SKM-1 treated with dmso at 0.1 percent for 144 hours (cell line): ENCODE measurements at regions not wholly inside any gene's neighbourhood (a gene's known extent, or its start where the extent isn't known, plus 50 kb on each side); places are given as distances from the start of the nearest gene placed in this dataset.

ENCODE experiments used
- DNase-seq: peaks from one replicate; lab custom pipeline; 2025; ENCODE audit not compliant: unreplicated experiment; lab: John Stamatoyannopoulos, UW

DNA sequence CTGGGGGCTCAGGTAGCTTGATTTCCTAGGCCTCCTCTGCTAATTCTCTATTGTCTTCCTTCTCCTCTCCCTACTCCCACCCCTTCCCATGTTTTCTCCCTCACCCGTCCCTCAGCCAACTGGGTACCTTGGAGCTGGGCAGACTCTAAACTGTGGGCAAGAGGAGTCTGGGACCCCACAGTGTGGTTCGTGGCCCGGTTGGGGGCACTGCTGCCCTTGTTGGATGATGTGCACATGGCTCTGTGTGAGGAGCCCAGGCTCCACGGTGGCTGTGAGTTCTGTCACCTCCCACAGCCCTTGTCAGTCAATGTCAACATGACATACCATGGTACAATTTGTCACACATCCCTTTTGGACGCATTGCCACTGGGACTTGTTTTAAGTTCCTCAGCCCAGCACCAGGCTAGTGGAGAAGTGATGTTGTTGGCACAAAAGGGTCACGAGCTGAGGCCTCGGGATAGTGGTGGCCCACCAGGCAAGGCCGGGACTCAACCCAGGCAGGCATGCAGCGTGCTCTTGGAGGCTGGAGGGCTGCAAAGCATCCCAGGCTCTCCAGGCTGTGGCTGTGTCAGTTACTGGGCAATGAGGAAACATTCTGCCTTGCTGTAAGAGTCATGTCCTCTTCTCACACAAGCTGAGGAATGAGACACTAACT, 142.3 kb downstream of the TLE3 start:
- DNase-seq, result no peak

DNA sequence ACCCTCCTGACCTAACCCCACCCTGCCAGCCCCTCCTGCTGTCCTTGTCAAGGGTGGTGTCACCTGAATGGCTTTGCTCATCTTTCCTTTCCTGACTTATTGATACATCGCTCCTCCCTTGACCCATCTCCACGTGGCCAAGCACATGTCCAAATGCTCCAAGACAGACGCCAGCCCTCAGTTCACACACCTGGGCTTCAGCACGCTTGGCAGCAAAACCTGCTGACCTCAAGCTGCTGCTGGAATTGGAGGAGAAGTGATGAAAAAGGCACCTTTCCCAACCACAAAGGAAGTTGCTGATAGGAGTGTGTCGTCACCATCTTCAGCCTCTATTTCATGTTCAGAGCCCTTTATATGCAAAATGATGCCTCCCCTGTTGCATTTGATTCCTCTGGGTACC, 141.3 kb downstream of the TLE3 start:
- peak; percentile 35 for DNase-seq

DNA sequence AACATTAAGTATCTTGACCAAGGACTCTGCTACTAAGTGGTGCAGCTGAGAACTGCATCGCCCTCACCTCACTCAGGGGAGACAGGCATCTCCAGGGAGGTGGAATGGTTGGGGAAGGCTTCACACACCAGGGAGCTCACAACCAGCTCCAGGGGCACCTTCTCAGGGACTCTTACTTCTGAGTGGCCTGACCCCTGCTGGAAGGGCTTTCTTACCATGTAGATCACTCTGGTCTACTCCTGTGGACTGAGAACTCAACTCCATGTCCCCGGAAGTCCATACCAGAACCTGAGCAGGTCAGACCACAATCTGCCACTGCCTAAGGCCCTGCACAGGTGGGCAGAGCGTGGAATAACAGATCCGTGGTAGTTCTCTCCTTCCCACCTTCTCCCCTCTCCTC, 140.5 kb downstream of the TLE3 start:
- DNase-seq, result no peak

DNA sequence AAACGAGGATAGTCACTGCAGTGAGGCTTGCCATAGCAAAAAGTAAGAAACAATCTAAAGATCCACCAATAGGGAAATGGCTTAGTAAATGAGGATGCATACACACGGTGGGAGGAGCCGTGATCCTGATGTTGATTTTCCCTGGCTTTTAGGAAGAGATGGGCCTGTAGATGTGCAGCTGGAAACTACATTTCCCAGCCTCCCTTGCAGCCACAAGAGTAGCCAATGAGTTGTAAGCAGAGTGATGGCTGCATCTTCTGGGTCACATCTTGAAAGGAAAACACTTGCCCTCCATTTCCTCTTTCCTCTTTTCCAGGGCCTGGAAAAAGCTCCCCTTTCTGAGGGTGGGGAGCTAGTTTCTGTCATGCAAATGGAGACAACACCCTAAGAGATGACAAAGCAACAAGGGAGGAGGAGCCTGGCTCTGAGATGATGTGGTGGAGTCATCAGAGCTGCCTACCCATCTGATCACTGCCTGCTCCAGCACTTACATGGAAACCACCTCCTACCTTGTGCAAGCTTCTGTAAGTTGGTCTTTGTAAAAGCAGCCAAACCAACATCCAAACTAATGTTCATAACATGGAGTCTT, 139.1 kb downstream of the TLE3 start:
- DNase-seq, result no peak

DNA sequence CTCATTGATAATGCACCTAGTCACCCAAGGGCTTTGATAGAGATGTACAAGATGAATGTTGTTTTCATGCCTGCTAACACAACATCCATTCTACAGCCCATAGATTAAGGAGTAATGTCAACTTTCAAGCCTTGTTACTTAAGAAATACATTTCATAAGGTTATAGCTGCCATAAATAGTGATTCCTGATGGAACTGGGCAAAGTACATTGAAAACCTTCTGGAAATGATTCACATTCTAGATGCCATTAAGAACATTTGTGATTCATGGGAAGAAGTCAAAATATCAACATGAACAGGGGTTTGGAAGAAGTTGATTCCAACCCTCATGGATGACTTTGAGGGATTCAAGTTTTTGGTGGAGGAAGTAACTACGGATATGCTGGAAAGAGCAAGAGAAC, 135.2 kb downstream of the TLE3 start:
- no peak for DNase-seq

DNA sequence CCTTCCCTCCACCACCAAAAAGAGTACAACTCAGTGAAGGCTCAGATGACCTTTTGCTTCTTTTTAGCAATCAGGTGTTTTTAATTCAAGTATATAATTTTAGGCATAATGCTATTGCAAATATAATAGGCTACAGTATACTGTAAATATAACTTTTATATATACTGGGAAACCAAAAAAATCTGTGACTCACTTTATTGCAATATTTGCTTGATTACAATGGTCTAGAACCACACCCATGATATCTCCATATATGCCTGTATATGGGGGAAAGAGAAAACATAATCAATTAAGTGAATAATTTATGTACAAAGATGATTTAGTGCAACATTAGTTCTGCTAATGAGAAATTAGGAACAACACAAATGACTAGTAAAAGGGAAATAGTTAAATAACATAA, 134.3 kb downstream of the TLE3 start:
- no peak for DNase-seq

DNA sequence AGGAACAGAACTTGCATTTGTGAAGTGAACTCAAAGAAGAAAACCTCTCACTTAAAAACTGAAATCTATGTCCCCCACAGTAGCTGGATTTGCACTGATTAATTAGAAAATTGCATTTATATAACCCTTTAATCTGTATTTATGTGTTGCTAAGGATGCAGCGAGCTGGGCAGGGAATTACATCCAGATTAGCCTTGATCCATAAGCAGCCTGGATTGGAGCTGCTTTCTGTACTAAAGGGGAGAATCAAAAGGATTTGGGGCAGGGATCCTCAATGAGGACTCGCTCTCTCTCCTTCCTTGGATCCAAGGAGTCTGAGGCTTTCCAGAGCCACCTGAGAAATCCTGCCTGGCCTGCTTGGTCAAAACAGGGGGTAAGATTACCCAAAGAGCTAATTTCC, 125.9 kb downstream of the TLE3 start:
- DNase-seq, result no peak

DNA sequence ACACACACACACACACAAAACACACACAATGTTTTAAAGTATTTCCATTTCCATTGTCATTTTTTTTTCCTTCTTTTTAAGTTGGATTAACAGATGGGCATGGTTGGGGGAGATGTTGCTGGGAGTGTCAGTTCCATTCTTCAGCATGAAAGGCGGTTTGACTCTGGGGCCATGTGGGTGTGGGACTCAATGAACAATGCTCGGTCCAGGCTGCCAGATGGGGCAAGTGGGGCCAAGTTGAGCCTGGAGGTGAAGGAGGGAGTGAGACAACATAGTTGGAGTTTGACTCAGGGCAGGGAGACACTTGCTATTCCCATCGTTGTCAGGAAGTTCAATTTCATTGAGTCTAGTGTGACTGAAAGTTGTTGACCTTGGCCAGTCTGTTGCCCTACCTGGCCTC, 125.3 kb downstream of the TLE3 start:
- DNase-seq, result no peak

DNA sequence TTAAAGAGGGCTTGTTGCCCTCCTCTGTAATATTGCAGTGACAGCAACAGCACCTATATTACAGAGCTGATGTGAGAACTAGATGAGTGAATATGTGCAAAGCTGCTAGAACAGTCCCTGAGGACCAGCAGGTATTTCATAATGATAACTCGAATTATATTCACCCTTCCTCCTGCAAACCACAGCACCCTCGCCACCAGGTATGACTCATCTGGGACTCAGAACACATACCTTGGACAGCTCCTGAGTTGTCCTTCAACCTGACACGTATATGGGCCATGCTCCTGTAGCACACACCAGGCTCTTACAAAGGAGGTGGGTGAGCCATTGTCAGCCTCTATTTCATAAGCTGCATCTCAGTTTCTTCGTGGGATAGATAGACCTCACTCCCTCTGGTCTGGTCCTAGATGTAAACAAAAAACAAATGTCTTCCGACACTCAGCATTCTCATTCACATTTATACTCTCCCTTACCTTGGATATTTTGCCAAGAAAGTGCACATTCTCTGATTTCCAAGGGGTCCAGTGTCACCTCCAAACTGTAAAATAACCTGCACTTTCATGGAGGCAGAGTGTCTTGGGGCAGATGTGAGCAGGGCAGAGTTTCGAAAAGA, 124.5 kb downstream of the TLE3 start:
- DNase-seq, result no peak

DNA sequence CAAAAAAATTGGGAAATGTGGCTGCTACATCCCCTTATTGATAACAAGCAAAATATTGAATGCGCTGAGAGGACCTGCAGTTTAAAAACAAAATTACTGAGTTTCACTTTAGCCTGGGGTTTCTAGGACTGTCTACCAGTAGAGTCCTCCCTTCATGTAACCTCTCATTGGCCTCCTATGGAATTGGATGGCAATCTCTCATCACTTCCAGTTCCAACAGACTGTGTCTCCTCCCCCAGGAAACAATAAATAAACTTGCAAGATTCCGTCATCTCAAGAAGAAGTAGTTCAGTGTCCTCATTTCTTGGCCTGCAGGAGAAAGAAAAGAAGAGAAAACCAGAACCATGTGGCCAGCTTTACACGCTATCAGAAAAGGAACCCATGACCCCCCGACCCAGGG, 123.8 kb downstream of the TLE3 start:
- no peak for DNase-seq

DNA sequence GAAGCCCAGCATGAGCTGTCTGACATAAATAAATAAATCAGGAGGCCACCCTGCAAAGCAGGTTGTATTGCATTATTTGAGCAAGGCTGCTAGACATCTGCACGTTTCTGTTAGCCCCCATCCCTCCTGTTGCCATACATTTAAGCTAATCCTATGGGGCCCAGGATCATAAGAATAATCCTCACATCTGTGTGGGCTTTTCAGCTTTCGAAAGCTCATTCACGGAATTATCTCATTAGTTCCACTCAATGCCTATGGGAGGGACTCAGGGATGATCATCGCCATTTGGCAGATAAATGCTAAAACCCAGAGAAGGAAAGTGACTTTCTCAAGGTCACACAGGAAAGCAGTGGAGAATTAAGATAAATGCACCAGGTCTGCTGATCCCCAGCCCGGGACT, 123.4 kb downstream of the TLE3 start:
- no peak for DNase-seq

DNA sequence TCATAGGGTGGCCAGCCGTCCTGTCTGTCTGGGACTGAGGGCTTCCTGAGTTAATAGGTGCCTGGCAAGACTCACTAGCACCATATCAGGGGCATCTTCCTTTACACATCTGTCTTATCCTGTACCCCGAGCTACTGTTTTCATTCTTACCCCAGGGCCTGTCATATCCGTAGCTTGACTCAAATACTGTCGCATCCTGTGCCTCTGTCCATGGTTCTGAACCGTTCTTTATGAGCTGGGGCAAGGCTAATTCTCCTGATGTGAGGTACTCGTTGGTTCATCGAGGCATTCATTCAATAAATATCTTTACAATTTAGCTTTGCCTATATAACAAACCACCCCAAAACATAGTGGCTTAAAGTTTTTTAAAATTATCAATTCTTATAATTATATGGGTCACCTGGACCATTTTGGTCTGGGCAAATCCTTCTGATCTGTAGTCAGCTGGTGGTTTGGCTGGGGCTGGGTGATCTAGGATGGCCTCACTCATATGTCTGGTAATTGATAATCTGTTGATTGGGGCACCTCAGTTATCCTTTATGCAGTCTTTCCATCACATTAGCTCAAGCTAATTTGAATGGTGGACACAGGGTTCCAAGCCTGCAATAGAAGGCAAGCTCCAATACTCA, 121.2 kb downstream of the TLE3 start:
- no peak for DNase-seq

DNA sequence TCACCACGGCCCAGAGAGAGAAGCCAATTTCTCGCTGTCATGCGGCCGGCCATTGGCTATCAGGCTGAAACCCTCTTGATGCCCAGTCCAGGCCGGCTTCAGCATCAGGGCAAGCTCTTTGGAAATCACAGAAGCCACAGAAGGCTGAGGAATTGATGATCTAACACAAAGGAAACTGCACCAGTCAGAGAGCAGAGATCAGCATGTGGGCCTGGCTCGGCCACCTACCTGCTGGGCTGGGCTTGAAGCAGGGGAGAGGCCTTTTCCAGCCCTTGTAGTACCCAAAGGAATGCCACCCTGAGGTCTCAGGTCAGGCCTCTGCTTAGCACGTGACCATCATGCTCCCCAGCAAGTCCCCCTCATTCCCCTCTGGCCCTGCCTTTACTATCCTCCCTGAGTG, 119.1 kb downstream of the TLE3 start:
- DNase-seq, result no peak

DNA sequence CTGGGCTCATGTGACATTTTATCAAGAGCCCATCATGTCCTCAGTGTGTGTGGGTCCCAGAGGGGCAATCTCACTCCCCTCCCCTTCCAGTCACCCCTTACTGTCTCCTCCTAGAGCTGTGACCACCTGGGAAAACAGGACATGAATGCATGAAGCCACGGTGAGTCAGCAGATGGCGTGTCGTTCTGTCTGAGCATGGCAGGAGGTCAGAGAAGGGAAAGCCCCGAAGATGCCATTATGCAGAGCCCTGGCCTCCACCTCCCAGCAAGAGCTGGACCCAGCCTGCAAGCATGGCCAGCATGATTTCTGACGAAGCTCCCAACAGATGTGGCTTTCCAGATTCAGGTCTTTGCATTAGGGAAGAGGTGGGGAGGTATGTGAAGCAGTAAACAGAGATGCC, 118.5 kb downstream of the TLE3 start:
- DNase-seq, result no peak

DNA sequence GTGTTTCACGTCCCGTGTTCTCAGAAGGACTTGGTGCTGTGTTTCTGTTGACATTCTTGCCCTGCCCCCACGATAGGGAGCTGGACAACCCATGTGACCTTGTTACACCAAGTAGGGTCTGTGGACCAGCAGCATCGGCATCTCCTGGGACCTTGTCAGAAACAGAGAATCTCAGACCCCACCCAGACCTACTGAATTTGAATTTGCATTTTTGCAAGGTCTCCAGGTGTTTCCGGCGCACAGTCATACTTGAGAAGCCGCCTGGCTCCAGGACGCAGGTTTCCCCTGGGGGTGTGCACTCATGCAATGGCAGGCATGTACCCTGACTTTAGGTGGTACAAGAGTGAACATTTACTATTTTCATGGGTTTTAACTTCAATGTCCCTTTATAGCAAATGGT, 117.9 kb downstream of the TLE3 start:
- no peak for DNase-seq

DNA sequence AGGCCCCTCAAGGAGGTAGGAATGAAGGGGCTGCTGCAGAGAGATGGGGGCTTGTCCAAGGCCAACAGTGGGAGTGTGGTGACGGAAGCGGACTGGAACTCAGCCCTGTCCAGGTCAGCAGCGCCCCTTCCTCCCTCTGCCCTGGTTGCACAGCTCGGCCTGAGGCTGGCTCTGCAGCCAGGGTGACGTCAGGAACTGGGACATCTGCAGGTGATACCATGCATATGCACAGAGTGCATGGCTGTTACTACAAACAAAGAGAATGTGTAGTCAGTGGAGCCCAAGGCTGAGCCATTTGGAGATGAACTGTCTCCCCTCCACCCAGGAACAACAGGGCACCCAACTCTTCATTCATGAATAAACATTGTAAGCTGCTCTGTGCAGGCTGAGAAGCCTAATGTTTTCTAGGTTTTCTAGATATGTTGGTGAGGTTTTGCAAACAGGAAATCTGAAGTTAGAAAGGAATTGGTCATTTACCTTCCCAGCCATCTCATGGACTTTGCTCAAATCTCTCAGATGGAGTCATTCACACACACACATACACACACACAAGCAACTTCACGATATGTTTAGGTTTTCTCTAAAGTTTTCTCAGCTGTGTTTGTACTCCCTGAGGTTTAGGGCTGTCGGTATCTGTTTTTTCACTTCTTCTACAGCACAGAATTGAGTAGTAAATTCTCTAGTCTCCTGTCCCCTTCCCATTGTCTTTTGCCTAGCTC, 117.2 kb downstream of the TLE3 start:
- DNase-seq, result no peak

DNA sequence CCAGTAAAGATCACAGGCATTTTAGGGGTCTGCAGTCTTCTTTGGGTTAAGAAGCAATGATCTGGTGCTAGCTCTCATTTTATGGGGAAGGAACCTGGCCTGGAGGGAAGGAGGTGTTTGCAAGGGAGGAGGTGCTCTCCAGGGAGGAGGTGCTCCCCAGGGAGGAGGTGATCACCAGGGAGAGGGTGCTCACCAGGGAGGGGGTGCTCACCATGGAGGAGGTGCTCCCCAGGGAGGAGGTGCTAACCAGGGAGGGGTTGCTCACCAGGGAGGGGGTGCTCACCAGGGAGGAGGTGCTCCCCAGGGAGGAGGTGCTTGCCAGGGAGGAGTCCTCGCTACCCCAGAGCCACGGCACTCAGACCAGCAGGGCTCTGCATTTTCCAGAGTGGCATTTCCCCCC, 115.7 kb downstream of the TLE3 start:
- no peak for DNase-seq

DNA sequence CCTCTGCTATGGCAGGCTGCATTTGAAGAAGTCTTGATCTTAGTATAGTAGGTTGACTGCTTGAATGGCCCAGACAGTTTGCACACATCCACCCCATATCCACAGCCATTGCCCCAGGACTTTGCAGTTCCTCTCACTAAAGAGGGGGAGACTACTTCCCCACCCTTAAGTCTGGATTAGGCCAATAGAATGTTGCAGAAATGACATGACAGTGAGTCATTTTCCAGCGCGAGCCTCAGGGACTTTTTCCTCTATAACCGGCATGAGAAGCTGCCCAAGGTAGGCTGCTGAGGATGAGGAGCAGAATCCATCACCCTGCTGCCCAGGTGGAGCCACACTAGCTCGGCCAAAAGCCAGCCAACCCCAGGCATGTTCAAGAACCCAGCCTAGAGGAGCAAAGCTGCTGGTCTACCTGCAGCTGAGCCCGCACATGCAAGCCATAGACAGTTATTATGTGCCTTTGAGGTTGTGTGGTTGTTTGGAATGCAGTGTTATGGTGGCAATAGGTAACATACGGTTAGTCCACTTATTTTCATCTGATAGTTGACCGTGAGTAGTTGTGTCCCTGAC, 113.9 kb downstream of the TLE3 start:
- no peak for DNase-seq

DNA sequence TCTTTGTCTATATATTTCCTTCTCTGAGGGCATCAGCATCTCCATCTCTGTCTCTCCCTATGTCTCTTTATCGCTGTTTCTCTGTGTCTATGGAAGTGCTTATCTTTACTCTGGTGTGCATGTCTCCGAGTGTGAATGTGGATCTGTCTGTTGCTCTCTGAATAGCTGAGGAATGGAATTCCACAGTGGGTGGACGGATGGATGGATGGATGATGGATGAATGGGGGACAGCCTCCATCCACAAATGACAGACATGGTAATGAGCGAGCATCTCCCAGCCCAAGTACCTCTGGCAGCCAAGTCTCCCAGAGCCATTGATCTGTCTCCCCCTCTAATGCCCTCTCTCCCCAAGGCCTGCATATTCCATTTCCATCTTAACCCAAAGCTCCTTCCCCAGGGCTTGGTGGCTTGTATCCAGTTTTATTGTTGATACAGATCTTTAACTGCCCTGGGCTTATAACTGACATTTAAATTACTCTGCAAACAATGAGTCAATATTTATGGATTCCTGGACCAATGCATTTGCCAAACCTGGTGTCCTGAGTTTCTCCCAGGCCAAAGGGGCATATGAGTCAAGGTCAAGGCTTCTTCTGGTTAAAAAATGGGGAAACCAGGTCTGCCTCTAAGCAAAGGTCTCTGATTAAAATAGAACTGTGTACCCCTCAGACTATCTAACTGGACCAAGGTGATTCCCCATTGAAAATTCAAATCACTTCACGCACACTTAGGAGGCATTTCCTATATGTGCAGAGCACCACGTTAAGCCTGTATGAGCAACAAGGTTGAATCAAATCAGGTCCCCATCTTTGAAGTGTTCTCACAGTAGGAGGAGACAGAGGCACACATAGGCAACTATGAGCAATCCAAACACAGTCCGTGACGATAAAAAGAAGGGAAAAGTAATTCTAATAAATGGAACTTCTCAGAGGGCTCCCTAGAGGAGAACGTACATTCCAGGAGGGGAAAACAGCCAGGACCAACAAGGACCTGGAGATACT, 109.9 kb downstream of the TLE3 start:
- no peak for DNase-seq

DNA sequence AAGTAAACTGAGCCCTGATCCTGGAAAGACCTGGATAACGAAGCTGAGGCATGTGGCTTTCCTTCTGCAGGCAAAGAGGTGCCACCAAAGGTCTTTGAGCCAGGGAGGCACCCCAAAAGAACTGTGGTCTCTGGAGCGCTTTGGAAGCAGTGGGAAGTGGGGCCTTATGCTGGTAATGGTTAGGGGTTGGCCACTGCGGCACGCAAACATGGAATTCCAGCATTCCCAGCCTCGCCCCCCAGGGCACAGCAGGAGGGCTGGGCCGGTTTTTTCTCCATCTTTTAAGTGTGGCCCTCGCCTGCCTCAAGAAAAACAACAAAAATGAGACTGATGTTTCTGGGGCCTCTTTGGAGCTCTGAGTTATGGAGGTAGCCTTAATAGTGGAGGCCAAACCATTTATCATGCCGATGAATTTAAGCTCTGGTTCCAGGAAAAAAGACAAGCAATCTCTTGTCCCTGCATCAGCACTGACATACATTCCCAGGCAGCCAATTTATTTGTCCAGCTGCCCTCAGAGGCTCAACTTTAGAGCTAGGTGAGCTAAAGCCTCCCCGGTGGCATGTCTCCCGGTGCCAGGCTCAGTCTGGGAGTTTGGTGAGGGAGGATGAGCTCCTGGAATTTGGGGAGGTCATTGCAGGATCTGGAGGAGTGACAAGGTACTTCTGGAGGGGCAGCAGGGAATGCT, 109.0 kb downstream of the TLE3 start:
- no peak for DNase-seq
